ENCODE measurements at regions not wholly inside any gene's neighbourhood (a gene's known extent, or its start where the extent isn't known, plus 50 kb on each side); places are given as distances from the start of the nearest gene placed in this dataset.

DNA sequence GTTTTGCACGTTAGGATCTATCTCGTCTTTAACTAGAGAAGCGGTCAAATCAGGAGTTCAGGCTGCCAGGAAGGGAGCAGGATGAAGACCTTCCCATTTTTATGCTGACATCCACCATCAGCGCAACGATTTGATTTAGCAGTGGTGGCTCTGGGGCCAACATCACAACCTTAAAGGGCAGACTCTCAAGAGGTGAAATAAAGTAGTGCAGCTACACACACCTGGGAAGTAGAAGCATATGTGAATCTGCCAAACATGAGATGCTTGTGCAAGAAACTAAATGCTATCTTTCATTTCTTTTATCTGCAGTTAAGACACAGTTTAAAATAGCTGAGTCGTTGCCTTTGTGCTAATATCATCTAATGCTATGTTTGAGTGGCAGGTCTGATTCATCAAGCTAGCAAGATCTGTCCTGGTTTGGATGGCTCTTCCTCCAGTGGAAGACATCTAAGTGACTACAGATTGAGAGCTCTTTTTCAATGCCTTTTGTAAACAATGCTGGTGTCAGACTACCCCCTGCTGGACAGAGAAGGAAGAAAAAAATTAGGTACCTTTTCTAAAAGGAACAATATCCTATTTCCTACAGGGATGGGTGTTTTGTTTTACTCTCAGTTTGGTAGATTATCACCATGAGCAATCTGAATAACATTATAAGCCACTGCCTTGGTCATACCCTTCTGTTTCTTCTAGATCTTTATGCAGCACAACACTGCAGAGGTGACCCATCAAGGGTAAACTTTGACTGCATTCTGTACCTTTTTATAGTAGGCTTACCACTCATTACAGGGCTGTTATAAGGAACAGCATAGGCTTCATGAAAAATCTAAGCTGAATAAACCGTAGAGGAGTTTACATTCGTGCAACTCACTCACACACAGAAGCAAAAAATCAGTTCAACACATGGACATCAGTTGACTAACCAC is 171.6 kb upstream of the FBXL4 start:
- Histone ChIP-seq H3K79me2 (ENCODE audit: insufficient read depth) (no peaks in the 10 kb centered on the region), H3K27ac (ENCODE audit: low read depth in 2 of 2, low read length in 1 of 2) (no peak overlapping the region), H3K9me3 (no peaks in the 10 kb centered on the region), H2AFZ (ENCODE audit: low read depth) (no peak overlapping the region), H3K36me3 (replicated peaks in 1 of 2; ENCODE audit: control insufficient read depth in 1 of 2, insufficient read depth in 2 of 2, low read length in 1 of 2) (no peaks in the 10 kb centered on the region), H3K4me2 (no peak overlapping the region), H3K4me1 (ENCODE audit: control insufficient read depth in 1 of 2, insufficient read depth in 2 of 2, low read depth in 1 of 2, low read length in 1 of 2) (no peaks in the 10 kb centered on the region), H4K20me1 (ENCODE audit: insufficient read depth) (no peaks in the 10 kb centered on the region), H3F3A (replicated peaks; ENCODE audit: insufficient read depth) (no peaks in the 10 kb centered on the region), H3K4me3 (ENCODE audit: low read depth in 2 of 2, low read length in 1 of 2) (no peak overlapping the region), H3K27me3 (ENCODE audit: insufficient read depth) (no peaks in the 10 kb centered on the region), H3K9me2 (no peaks in the 10 kb centered on the region), H3K9ac (no peak overlapping the region)
- TF ChIP-seq, protein P1, sequence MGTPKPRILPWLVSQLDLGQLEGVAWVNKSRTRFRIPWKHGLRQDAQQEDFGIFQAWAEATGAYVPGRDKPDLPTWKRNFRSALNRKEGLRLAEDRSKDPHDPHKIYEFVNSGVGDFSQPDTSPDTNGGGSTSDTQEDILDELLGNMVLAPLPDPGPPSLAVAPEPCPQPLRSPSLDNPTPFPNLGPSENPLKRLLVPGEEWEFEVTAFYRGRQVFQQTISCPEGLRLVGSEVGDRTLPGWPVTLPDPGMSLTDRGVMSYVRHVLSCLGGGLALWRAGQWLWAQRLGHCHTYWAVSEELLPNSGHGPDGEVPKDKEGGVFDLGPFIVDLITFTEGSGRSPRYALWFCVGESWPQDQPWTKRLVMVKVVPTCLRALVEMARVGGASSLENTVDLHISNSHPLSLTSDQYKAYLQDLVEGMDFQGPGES (IDR thresholded peaks at IDR 0.05; ENCODE audit: low read depth, low read length): no peak
- TF ChIP-seq, protein P2, sequence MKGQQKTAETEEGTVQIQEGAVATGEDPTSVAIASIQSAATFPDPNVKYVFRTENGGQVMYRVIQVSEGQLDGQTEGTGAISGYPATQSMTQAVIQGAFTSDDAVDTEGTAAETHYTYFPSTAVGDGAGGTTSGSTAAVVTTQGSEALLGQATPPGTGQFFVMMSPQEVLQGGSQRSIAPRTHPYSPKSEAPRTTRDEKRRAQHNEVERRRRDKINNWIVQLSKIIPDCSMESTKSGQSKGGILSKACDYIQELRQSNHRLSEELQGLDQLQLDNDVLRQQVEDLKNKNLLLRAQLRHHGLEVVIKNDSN (IDR thresholded peaks at IDR 0.05; ENCODE audit: borderline replicate concordance, low read depth): no peak
- TF ChIP-seq YY1 (IDR thresholded peaks at IDR 0.05; ENCODE audit: low read depth): no peak
- peak; percentile 94 for TF ChIP-seq RAD21 (IDR thresholded peaks at IDR 0.05; ENCODE audit: low read length)
- TF ChIP-seq EZH2phosphoT487 (IDR thresholded peaks at IDR 0.05; ENCODE audit: borderline replicate concordance, low read depth): no peak
- TF ChIP-seq, protein P3, sequence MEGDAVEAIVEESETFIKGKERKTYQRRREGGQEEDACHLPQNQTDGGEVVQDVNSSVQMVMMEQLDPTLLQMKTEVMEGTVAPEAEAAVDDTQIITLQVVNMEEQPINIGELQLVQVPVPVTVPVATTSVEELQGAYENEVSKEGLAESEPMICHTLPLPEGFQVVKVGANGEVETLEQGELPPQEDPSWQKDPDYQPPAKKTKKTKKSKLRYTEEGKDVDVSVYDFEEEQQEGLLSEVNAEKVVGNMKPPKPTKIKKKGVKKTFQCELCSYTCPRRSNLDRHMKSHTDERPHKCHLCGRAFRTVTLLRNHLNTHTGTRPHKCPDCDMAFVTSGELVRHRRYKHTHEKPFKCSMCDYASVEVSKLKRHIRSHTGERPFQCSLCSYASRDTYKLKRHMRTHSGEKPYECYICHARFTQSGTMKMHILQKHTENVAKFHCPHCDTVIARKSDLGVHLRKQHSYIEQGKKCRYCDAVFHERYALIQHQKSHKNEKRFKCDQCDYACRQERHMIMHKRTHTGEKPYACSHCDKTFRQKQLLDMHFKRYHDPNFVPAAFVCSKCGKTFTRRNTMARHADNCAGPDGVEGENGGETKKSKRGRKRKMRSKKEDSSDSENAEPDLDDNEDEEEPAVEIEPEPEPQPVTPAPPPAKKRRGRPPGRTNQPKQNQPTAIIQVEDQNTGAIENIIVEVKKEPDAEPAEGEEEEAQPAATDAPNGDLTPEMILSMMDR (IDR thresholded peaks at IDR 0.05): peak; percentile 80
- no peak for TF ChIP-seq EP300 (IDR thresholded peaks at IDR 0.05; ENCODE audit: borderline replicate concordance in 1 of 2, low read depth in 1 of 2, low read length in 1 of 2)
- TF ChIP-seq, protein P4, sequence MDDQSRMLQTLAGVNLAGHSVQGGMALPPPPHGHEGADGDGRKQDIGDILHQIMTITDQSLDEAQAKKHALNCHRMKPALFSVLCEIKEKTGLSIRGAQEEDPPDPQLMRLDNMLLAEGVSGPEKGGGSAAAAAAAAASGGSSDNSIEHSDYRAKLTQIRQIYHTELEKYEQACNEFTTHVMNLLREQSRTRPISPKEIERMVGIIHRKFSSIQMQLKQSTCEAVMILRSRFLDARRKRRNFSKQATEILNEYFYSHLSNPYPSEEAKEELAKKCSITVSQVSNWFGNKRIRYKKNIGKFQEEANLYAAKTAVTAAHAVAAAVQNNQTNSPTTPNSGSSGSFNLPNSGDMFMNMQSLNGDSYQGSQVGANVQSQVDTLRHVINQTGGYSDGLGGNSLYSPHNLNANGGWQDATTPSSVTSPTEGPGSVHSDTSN (IDR thresholded peaks at IDR 0.05): no peak
- TF ChIP-seq, protein P5, sequence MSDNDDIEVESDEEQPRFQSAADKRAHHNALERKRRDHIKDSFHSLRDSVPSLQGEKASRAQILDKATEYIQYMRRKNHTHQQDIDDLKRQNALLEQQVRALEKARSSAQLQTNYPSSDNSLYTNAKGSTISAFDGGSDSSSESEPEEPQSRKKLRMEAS (IDR thresholded peaks at IDR 0.05; ENCODE audit: low read depth): no peak
- TF ChIP-seq NFIC (IDR thresholded peaks at IDR 0.05; ENCODE audit: borderline replicate concordance): no peak
- no peak for TF ChIP-seq JUND (IDR thresholded peaks at IDR 0.05)
- TF ChIP-seq NRF1 (IDR thresholded peaks at IDR 0.05; ENCODE audit: low read depth, low read length): no peak
- no peak for TF ChIP-seq TCF12 (IDR thresholded peaks at IDR 0.05)
- TF ChIP-seq RFX5 (IDR thresholded peaks at IDR 0.05; ENCODE audit: low read length): no peak
- no peak for TF ChIP-seq GABPA (IDR thresholded peaks at IDR 0.05; ENCODE audit: low read depth)
- no peak for TF ChIP-seq RCOR1 (IDR thresholded peaks at IDR 0.05; ENCODE audit: low read length)
- TF ChIP-seq RXRA (IDR thresholded peaks at IDR 0.05; ENCODE audit: borderline replicate concordance, low read depth): no peak
- peak; percentile 65 for TF ChIP-seq SMC3 (IDR thresholded peaks at IDR 0.05; ENCODE audit: low read depth, low read length)
- no peak for TF ChIP-seq FOXM1 (IDR thresholded peaks at IDR 0.05; ENCODE audit: low read depth)
- TF ChIP-seq ELF1 (IDR thresholded peaks at IDR 0.05): no peak
- no peak for TF ChIP-seq GATA2 (CRISPR knock-in tag; IDR thresholded peaks at IDR 0.05)
- peak; percentile 56 for DNase-seq
- WGBS (ENCODE audit: low lambda C conversion rate): 41% methylated on average over 8 of the region's 8 CpGs
- POLR2A ChIA-PET: no interaction called here
- CTCF ChIA-PET: interaction anchor here (0.6 to 2.3 kb wide), 74 partner anchors 8 to 1942 kb away, joined by 3 to 43 read pairs (median 4); no protein-coding TSS in a partner anchor
